ENCODE measurements at regions not wholly inside any gene's neighbourhood (a gene's known extent, or its start where the extent isn't known, plus 50 kb on each side); places are given as distances from the start of the nearest gene placed in this dataset.

- Histone ChIP-seq H2BK15ac (ENCODE audit: low read depth, low read length) (no peak overlapping the region), H3T11ph (ENCODE audit: low read length) (no peak overlapping the region), H3K56ac (ENCODE audit: insufficient read length, low read depth, low read length) (no peak overlapping the region), H4K91ac (ENCODE audit: insufficient read length, low read depth, low read length) (no peak overlapping the region), H3K23me2 (ENCODE audit: insufficient read length, low read depth, low read length, poor library complexity, severe bottlenecking) (no peaks in the 10 kb centered on the region), H3K4me2 (ENCODE audit: insufficient read depth, insufficient read length, low read length) (no peak overlapping the region), H3K79me2 (ENCODE audit: insufficient read depth, low read length) (no peaks in the 10 kb centered on the region), H2AK5ac (ENCODE audit: insufficient read length, low read length) (no peak overlapping the region), H2BK12ac (ENCODE audit: insufficient read length, low read depth, low read length) (no peak overlapping the region), H2AFZ (ENCODE audit: low read length) (no peak overlapping the region), H4K5ac (ENCODE audit: insufficient read length, low read depth, low read length) (no peak overlapping the region), H2BK5ac (ENCODE audit: insufficient read length, low read length) (no peak overlapping the region), H3K14ac (ENCODE audit: insufficient read depth, low read length) (no peak overlapping the region), H3K18ac (ENCODE audit: insufficient read length, low read depth, low read length) (no peak overlapping the region), H3K27ac (ENCODE audit: insufficient read length, low read depth, low read length) (no peak overlapping the region), H3K79me1 (ENCODE audit: insufficient read depth, low read depth, low read length, poor library complexity, severe bottlenecking) (no peaks in the 10 kb centered on the region), H2BK20ac (ENCODE audit: low read depth, low read length, poor library complexity, severe bottlenecking) (no peak overlapping the region), H4K8ac (replicated peaks; ENCODE audit: insufficient read length, low read depth, low read length) (no peak overlapping the region), H2BK120ac (ENCODE audit: low read depth, low read length, poor library complexity, severe bottlenecking) (no peak overlapping the region), H3K9ac (ENCODE audit: extremely low read depth, insufficient read length, low read length) (no peak overlapping the region), H3K27me3 (ENCODE audit: insufficient read depth, low read length) (no peaks in the 10 kb centered on the region), H3K4me1 (ENCODE audit: insufficient read depth, low read length) (no peaks in the 10 kb centered on the region), H3K4ac (ENCODE audit: low read depth, low read length) (no peak overlapping the region), H3K23ac (ENCODE audit: insufficient read length, low read depth, low read length) (no peak overlapping the region), H3K9me3 (ENCODE audit: control insufficient read depth, low read depth, low read length) (no peaks in the 10 kb centered on the region), H4K20me1 (ENCODE audit: control insufficient read depth, insufficient read depth, insufficient read length) (no peaks in the 10 kb centered on the region)
- Mint-ChIP-seq H3K27ac (no peak overlapping the region), H3K36me3 (ENCODE audit: insufficient read depth in 1 of 3, low read depth in 3 of 3) (no peaks in the 10 kb centered on the region), H3K9me3 (no peaks in the 10 kb centered on the region), H3K27me3 (ENCODE audit: low read depth) (no peaks in the 10 kb centered on the region), H3K4me3 (no peak overlapping the region), H3K4me1 (0 out of 4 replicates have a peak, but pooled peaks cover 0 to 3% of the 10 kb centered on the region in 2 experiments)
- no CpG with 5 or more reads among the region's 2 CpGs for WGBS (ENCODE audit: extremely low coverage, insufficient read length, low lambda C conversion rate)
- TF ChIP-seq CTCF (conservative IDR thresholded peaks at IDR 0.05), result no peak
- DNase-seq, result no peak
Measured at GRCh38 chr10:120313715-120314114, 143.3 kb upstream of the PLPP4 start.

All from H9 (cell line).